HCT116 (cell line): ENCODE measurements at regions not wholly inside any gene's neighbourhood (a gene's known extent, or its start where the extent isn't known, plus 50 kb on each side); places are given as distances from the start of the nearest gene placed in this dataset.

Source experiments
- ATAC-seq: fragments of 200-7000 bp; cut with Tn5 transposase; 2 replicates; pipeline ENCODE4 v1.9.1; 2020; ENCODE audit warnings: mild to moderate bottlenecking, moderate library complexity
- BruUV-seq: library from RNA; stranded (reverse); fragments of 400-500 nt; replicated peaks from 2 replicates; lab custom pipeline; 2021; lab: Mats Ljungman, UMichigan
- CTCF ChIA-PET: fragments of 300-600 bp; sonication (Branson Sonifier 250); formaldehyde crosslinking; loops from one replicate; lab custom pipeline; 2021; ENCODE audit warnings: antibody characterized with exemption; lab: Charles Lee
- POLR2A ChIA-PET: fragments of 300-600, 350-600 bp; sonication (Branson Sonifier 250); formaldehyde crosslinking; loops from one replicate; lab custom pipeline; 2021; ENCODE audit warnings: antibody characterized with exemption; lab: Charles Lee
- RAD21 ChIA-PET, 2 experiments: fragments of 300-600 bp; sonication (Branson Sonifier 250); formaldehyde crosslinking; loops; one replicate each; lab custom pipeline; 2023; ENCODE audit warnings: low total read pairs in 2 of 2; ENCODE audit not compliant: uncharacterized antibody in 2 of 2, unreplicated experiment in 2 of 2, low non-redundant PET in 1 of 2; lab: Charles Lee
- DNase-seq: peaks from one replicate; pipeline ENCODE4 v3.0.0-alpha.2; 2010; ENCODE audit warnings: low read depth, low spot score
- H2AFZ ChIP-seq: fragments of 200-600 bp; shearing (Covaris generic), sonication (generic); 2 replicates; pipeline ENCODE4 v1.6.1; 2017; ENCODE audit warnings: low read depth, mixed run types, mixed read lengths, antibody characterized with exemption, low read length; ENCODE audit not compliant: poor library complexity, severe bottlenecking
- H3K27ac ChIP-seq: 2 replicates; pipeline ENCODE4 v1.5.1; 2012; ENCODE audit warnings: low read depth, low read length
- H3K27me3 ChIP-seq: fragments of 200-600 bp; sonication (generic); 2 replicates; pipeline ENCODE4 v1.6.1; 2016; ENCODE audit warnings: mixed run types, low read length, mixed read lengths; ENCODE audit not compliant: insufficient read depth
- H3K36me3 ChIP-seq, 2 experiments: fragments of 200-500 bp in 1 of 2; fragments of 200-600 bp in 1 of 2; sonication (Bioruptor generic) in 1 of 2; sonication (generic) in 1 of 2; 2 replicates each; pipeline versions ENCODE4 v1.5.1 to v1.6.1; 2014 to 2016; ENCODE audit warnings: low read length in 2 of 2, inconsistent platforms in 1 of 2, mixed read lengths in 1 of 2, mixed run types in 1 of 2; ENCODE audit not compliant: insufficient read depth in 2 of 2, control insufficient read depth in 1 of 2
- H3K4me1 ChIP-seq, 2 experiments: fragments of 200-600 bp in 1 of 2; sonication (generic) in 1 of 2; 2 replicates each; pipeline versions ENCODE4 v1.5.1 to v1.6.1; 2012 to 2017; ENCODE audit warnings: low read length in 2 of 2, inconsistent platforms in 1 of 2, mild to moderate bottlenecking in 1 of 2, mixed read lengths in 1 of 2, mixed run types in 1 of 2, moderate library complexity in 1 of 2; ENCODE audit not compliant: insufficient read depth in 2 of 2, control insufficient read depth in 1 of 2
- H3K4me2 ChIP-seq: fragments of 200-600 bp; sonication (generic); 2 replicates; pipeline ENCODE4 v1.6.1; 2017; ENCODE audit warnings: mixed run types, low read length, mixed read lengths
- H3K4me3 ChIP-seq, 2 experiments: fragments of 200-600 bp in 1 of 2; sonication (generic) in 1 of 2; replicated peaks in 1 of 2; 2 replicates each; pipeline ENCODE4 v1.5.1; 2011 to 2016; ENCODE audit warnings: low read length in 2 of 2, control low read depth in 1 of 2, low read depth in 1 of 2, mild to moderate bottlenecking in 1 of 2, mixed read lengths in 1 of 2, mixed run types in 1 of 2
- H3K79me2 ChIP-seq: fragments of 200-600 bp; sonication (generic); 2 replicates; pipeline ENCODE4 v1.6.1; 2017; ENCODE audit warnings: mild to moderate bottlenecking, mixed run types, low read length, moderate library complexity, mixed read lengths; ENCODE audit not compliant: insufficient read depth
- H3K9ac ChIP-seq: fragments of 200-600 bp; sonication (generic); 2 replicates; pipeline ENCODE4 v1.6.1; 2016; ENCODE audit warnings: low read length, mixed read lengths
- H3K9me2 ChIP-seq: fragments of 200-600 bp; sonication (generic), shearing (Covaris generic); 2 replicates; pipeline ENCODE4 v1.6.1; 2017; ENCODE audit warnings: mixed run types, mild to moderate bottlenecking, moderate library complexity; ENCODE audit not compliant: insufficient read depth
- H3K9me3 ChIP-seq, 2 experiments: fragments of 200-500 bp in 1 of 2; fragments of 200-600 bp in 1 of 2; sonication (Bioruptor generic) in 1 of 2; sonication (generic) in 1 of 2; 2 replicates each; pipeline ENCODE4 v1.6.1; 2014 to 2017; ENCODE audit warnings: low read length in 2 of 2, mixed read lengths in 2 of 2, inconsistent platforms in 1 of 2, low read depth in 1 of 2, mild to moderate bottlenecking in 1 of 2, mixed run types in 1 of 2, moderate library complexity in 1 of 2; ENCODE audit not compliant: control insufficient read depth in 1 of 2, insufficient read depth in 1 of 2
- H4K20me1 ChIP-seq: fragments of 200-600 bp; sonication (generic), shearing (Covaris generic); 2 replicates; pipeline ENCODE4 v1.6.1; 2017; ENCODE audit warnings: mixed run types, mild to moderate bottlenecking, moderate library complexity; ENCODE audit not compliant: insufficient read depth
- ATF3 ChIP-seq: IDR thresholded peaks from 2 replicates; pipeline ENCODE4 v1.6.1; 2012
- CBX3 ChIP-seq: IDR thresholded peaks from 2 replicates; pipeline ENCODE4 v1.6.1; 2012; ENCODE audit warnings: low read depth
- CEBPB ChIP-seq: IDR thresholded peaks from 2 replicates; pipeline ENCODE4 v1.6.1; 2012; ENCODE audit warnings: low read depth
- EGR1 ChIP-seq: IDR thresholded peaks from 2 replicates; pipeline ENCODE4 v1.6.1; 2012; ENCODE audit warnings: low read depth
- EZH2 ChIP-seq: fragments of 200-600 bp; sonication (generic); IDR thresholded peaks from 2 replicates; pipeline ENCODE4 v1.6.1; 2017; ENCODE audit warnings: antibody characterized with exemption, mixed run types
- EZH2phosphoT487 ChIP-seq: fragments of 200-600 bp; IDR thresholded peaks from 2 replicates; pipeline ENCODE4 v1.6.1; 2018; ENCODE audit warnings: antibody characterized with exemption, borderline replicate concordance
- JUND ChIP-seq: IDR thresholded peaks from 2 replicates; pipeline ENCODE4 v1.6.1; 2012
- POLR2A ChIP-seq: IDR thresholded peaks from 2 replicates; pipeline ENCODE4 v1.7.0; 2011; ENCODE audit warnings: borderline replicate concordance; ENCODE audit not compliant: insufficient read depth, insufficient read length; ENCODE audit errors: extremely low read depth
- POLR2AphosphoS5 ChIP-seq: IDR thresholded peaks from 2 replicates; pipeline ENCODE4 v1.6.1; 2011; ENCODE audit warnings: mild to moderate bottlenecking, low read depth, low read length, moderate library complexity
- RAD21 ChIP-seq: IDR thresholded peaks from 2 replicates; pipeline ENCODE4 v1.6.1; 2012; ENCODE audit warnings: low read depth, mild to moderate bottlenecking
- SIN3A ChIP-seq: IDR thresholded peaks from 2 replicates; pipeline ENCODE4 v1.6.1; 2012; ENCODE audit warnings: low read depth
- ZFX ChIP-seq: fragments of 450-650 bp; IDR thresholded peaks from 2 replicates; pipeline ENCODE4 v1.6.1; 2017
- ZNF274 ChIP-seq: fragments of 200-500 bp; sonication (Bioruptor generic); IDR thresholded peaks from 2 replicates; pipeline ENCODE4 v1.6.1; 2014; ENCODE audit warnings: mild to moderate bottlenecking, low read depth, low read length, inconsistent platforms
- intact Hi-C: fragments of 100-400 bp; cut with micrococcal nuclease; formaldehyde crosslinking; loops from 2 replicates; pipeline ENCODE4 v1.10.0; 2022
- TF ChIP-seq, protein P1 (sequence below): IDR thresholded peaks from 2 replicates; pipeline ENCODE4 v1.6.1; 2012
- TF ChIP-seq, protein P2 (sequence below): IDR thresholded peaks from 2 replicates; pipeline ENCODE4 v1.6.1; 2011; ENCODE audit warnings: mild to moderate bottlenecking, low read length, moderate library complexity; ENCODE audit not compliant: insufficient replicate concordance; ENCODE audit errors: extremely low read depth

GRCh38 chr12:25701290-25701689 is 148.2 kb upstream of the LMNTD1 start:
- Histone ChIP-seq H2AFZ (no peak overlapping the region), H3K9me3 (no peaks in the 10 kb centered on the region), H3K27me3 (no peaks in the 10 kb centered on the region), H3K79me2 (no peaks in the 10 kb centered on the region), H3K27ac (no peak overlapping the region), H3K4me3 (no peak overlapping the region), H4K20me1 (no peaks in the 10 kb centered on the region), H3K4me2 (peak overlapping the region; percentile 37), H3K9ac (no peak overlapping the region), H3K4me1 (peaks cover 0 to 5% of the 10 kb centered on the region in 2 experiments; a peak in 1 of 4 replicates), H3K36me3 (no peaks in the 10 kb centered on the region), H3K9me2 (no peaks in the 10 kb centered on the region)
- peak; percentile 1 for DNase-seq
- ChIA-PET CTCF (no interaction called here), RAD21 (no interaction called here), POLR2A (no interaction called here)
- intact Hi-C loops, result no loop called here
- no TSS peak for BruUV-seq
- no peak for ATAC-seq
- TF ChIP-seq, protein P1, sequence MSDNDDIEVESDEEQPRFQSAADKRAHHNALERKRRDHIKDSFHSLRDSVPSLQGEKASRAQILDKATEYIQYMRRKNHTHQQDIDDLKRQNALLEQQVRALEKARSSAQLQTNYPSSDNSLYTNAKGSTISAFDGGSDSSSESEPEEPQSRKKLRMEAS, result no peak
- TF ChIP-seq CBX3, result no peak
- no peak for TF ChIP-seq ATF3
- TF ChIP-seq JUND, result no peak
- no peak for TF ChIP-seq EGR1
- TF ChIP-seq POLR2A, result no peak
- TF ChIP-seq EZH2phosphoT487, result no peak
- TF ChIP-seq, protein P2, sequence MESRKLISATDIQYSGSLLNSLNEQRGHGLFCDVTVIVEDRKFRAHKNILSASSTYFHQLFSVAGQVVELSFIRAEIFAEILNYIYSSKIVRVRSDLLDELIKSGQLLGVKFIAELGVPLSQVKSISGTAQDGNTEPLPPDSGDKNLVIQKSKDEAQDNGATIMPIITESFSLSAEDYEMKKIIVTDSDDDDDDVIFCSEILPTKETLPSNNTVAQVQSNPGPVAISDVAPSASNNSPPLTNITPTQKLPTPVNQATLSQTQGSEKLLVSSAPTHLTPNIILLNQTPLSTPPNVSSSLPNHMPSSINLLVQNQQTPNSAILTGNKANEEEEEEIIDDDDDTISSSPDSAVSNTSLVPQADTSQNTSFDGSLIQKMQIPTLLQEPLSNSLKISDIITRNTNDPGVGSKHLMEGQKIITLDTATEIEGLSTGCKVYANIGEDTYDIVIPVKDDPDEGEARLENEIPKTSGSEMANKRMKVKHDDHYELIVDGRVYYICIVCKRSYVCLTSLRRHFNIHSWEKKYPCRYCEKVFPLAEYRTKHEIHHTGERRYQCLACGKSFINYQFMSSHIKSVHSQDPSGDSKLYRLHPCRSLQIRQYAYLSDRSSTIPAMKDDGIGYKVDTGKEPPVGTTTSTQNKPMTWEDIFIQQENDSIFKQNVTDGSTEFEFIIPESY, result no peak

DNA sequence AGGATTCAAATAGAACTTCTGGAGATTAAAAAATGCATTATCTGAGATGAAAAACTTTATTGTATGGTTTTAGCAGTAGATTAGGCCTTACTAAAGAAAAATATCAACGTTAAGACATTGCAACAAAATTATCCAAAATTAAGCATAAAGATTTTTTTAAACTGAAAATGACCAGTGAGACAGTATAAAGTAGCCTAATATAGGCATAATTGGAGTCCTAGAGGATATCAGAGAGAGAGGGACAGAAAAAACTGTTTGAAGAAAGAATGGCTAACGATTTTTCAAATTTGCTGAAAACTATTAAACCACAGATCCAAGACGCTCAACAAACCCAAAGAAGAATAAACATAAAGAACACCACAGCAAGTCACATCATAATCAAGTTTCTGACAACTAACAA is 149.5 kb upstream of the LMNTD1 start:
- Histone ChIP-seq H2AFZ (no peak overlapping the region), H3K27ac (no peak overlapping the region), H3K9ac (no peak overlapping the region), H4K20me1 (no peaks in the 10 kb centered on the region), H3K9me2 (no peaks in the 10 kb centered on the region), H3K36me3 (no peaks in the 10 kb centered on the region), H3K4me3 (no peak overlapping the region), H3K9me3 (no peaks in the 10 kb centered on the region), H3K79me2 (no peaks in the 10 kb centered on the region), H3K27me3 (no peaks in the 10 kb centered on the region), H3K4me1 (peaks cover 0 to 5% of the 10 kb centered on the region in 2 experiments; a peak in 1 of 4 replicates), H3K4me2 (no peak overlapping the region)
- intact Hi-C loops, result no loop called here
- TF ChIP-seq ZNF274 (no peak), EZH2phosphoT487 (no peak), EZH2 (no peak), CEBPB (no peak), ZFX (no peak), POLR2AphosphoS5 (no peak), RAD21 (no peak), CBX3 (no peak), SIN3A (no peak)
- TF ChIP-seq, protein P2, result no peak
- TF ChIP-seq, protein P1, result no peak
- BruUV-seq, result no TSS peak
- ATAC-seq (no peak), DNase-seq (no peak)
- CTCF ChIA-PET, result no interaction called here
- RAD21 ChIA-PET, result no interaction called here
- POLR2A ChIA-PET, result no interaction called here
